Endothelial cell of umbilical vein (primary cell): ENCODE measurements at regions not wholly inside any gene's neighbourhood (a gene's known extent, or its start where the extent isn't known, plus 50 kb on each side); places are given as distances from the start of the nearest gene placed in this dataset.

Source experiments
- BruUV-seq: library from RNA; stranded (reverse); fragments of 400-500 nt; replicated peaks from 2 replicates; lab custom pipeline; 2021; lab: Mats Ljungman, UMichigan
- CTCF ChIA-PET: fragments of 300-600, 350-600 bp; sonication (Branson Sonifier 250); formaldehyde crosslinking; loops from one replicate; lab custom pipeline; 2021; ENCODE audit warnings: antibody characterized with exemption, inconsistent platforms; lab: Charles Lee
- POLR2A ChIA-PET: fragments of 300-600, 350-600 bp; sonication (Branson Sonifier 250); formaldehyde crosslinking; loops from one replicate; lab custom pipeline; 2021; ENCODE audit warnings: antibody characterized with exemption, inconsistent platforms; lab: Charles Lee
- DNase-seq: peaks from one replicate; pipeline ENCODE4 v3.0.0-alpha.2; 2011; ENCODE audit warnings: low read depth, low spot score
- FAIRE-seq: peaks from 2 replicates; lab custom pipeline; 2011; peaks lifted over from hg19 to GRCh38; lab: Jason Lieb, UNC
- H2AFZ ChIP-seq: 2 replicates; pipeline ENCODE4 v1.6.0; 2012; ENCODE audit warnings: low read depth, low read length, control low read depth, inconsistent platforms
- H3K27ac ChIP-seq: 2 replicates; pipeline ENCODE4 v1.5.1; 2011; ENCODE audit warnings: low read depth, mild to moderate bottlenecking, control low read depth, low read length, moderate library complexity; ENCODE audit not compliant: insufficient read depth
- H3K27me3 ChIP-seq, 2 experiments: 2 replicates each; pipeline versions ENCODE4 v1.6.0 to v1.6.1; 2011; ENCODE audit warnings: low read length in 2 of 2, mixed read lengths in 1 of 2; ENCODE audit not compliant: control insufficient read depth in 2 of 2, insufficient read depth in 2 of 2
- H3K36me3 ChIP-seq, 2 experiments: 2 replicates in 1 of 2; 3 replicates in 1 of 2; pipeline ENCODE4 v1.5.1; 2011; ENCODE audit warnings: low read length in 2 of 2, mild to moderate bottlenecking in 1 of 2, moderate library complexity in 1 of 2; ENCODE audit not compliant: control insufficient read depth in 2 of 2, insufficient read depth in 2 of 2; ENCODE audit errors: extremely low read depth in 1 of 2
- H3K4me1 ChIP-seq: 3 replicates; pipeline ENCODE4 v1.5.1; 2011; ENCODE audit warnings: mild to moderate bottlenecking, low read length; ENCODE audit not compliant: control insufficient read depth, insufficient read depth; ENCODE audit errors: extremely low read depth
- H3K4me2 ChIP-seq: 2 replicates; pipeline ENCODE4 v1.6.1; 2011; ENCODE audit warnings: low read length, control low read depth, mixed read lengths; ENCODE audit not compliant: insufficient read depth
- H3K4me3 ChIP-seq, 3 experiments: fragments of 200-600 bp in 1 of 3; sonication (generic), shearing (Covaris generic) in 1 of 3; replicated peaks in 1 of 3; 2 replicates each; pipeline ENCODE4 v1.5.1; 2011 to 2016; ENCODE audit warnings: control low read depth in 3 of 3, low read length in 3 of 3, mild to moderate bottlenecking in 2 of 3, inconsistent platforms in 1 of 3, low read depth in 1 of 3, moderate library complexity in 1 of 3; ENCODE audit not compliant: insufficient read depth in 1 of 3
- H3K79me2 ChIP-seq: 2 replicates; pipeline ENCODE4 v1.6.0; 2012; ENCODE audit warnings: low read length, inconsistent platforms; ENCODE audit not compliant: control insufficient read depth, insufficient read depth
- H3K9ac ChIP-seq: replicated peaks from 2 replicates; pipeline ENCODE3; 2011; ENCODE audit warnings: low read length, control low read depth; ENCODE audit not compliant: insufficient read depth; ENCODE audit errors: extremely low read depth
- H3K9me1 ChIP-seq: replicated peaks from 3 replicates; pipeline ENCODE4 v1.6.0; 2011; ENCODE audit warnings: mild to moderate bottlenecking, low read length; ENCODE audit not compliant: control insufficient read depth, insufficient read depth; ENCODE audit errors: extremely low read depth
- H3K9me3 ChIP-seq: replicated peaks from 2 replicates; pipeline ENCODE4 v1.5.1; 2012; ENCODE audit warnings: low read length, inconsistent platforms; ENCODE audit not compliant: control insufficient read depth, insufficient read depth
- H4K20me1 ChIP-seq: replicated peaks from 2 replicates; pipeline ENCODE3; 2011; ENCODE audit warnings: mild to moderate bottlenecking, low read length; ENCODE audit not compliant: control insufficient read depth, insufficient read depth; ENCODE audit errors: extremely low read depth
- EZH2 ChIP-seq: IDR thresholded peaks from 2 replicates; pipeline ENCODE4 v1.6.1; 2012; ENCODE audit warnings: borderline replicate concordance, low read depth, mild to moderate bottlenecking, moderate library complexity, low read length, inconsistent platforms; ENCODE audit not compliant: severe bottlenecking
- JUN ChIP-seq: IDR thresholded peaks from 2 replicates; pipeline ENCODE4 v1.6.1; 2011; ENCODE audit warnings: borderline replicate concordance, low read depth; ENCODE audit not compliant: insufficient read length, insufficient read depth
- MAX ChIP-seq: IDR thresholded peaks from 2 replicates; pipeline ENCODE4 v1.6.1; 2011; ENCODE audit not compliant: insufficient read depth, insufficient read length
- MYC ChIP-seq: IDR thresholded peaks from one replicate; pipeline ENCODE4 v1.6.1; 2011; ENCODE audit warnings: mild to moderate bottlenecking, low read depth, low read length
- POLR2AphosphoS5 ChIP-seq: IDR thresholded peaks from 2 replicates; pipeline ENCODE4 v1.6.1; 2012; ENCODE audit warnings: low read depth, mild to moderate bottlenecking, control low read depth, low read length, moderate library complexity; ENCODE audit not compliant: insufficient read depth
- dilution Hi-C: fragments of 300-500 bp; cut with MboI; formaldehyde crosslinking; loops from one replicate; pipeline ENCODE4 v1.15.0; 2019; ENCODE audit warnings: low sequenced_read_pairs; ENCODE audit not compliant: extremely low pct_ligation_motif_present
- intact Hi-C: fragments of 100-400 bp; cut with micrococcal nuclease; formaldehyde crosslinking; loops from one replicate; pipeline ENCODE4 v1.10.0; 2022
- TF ChIP-seq, protein P1 (sequence below), 2 donors: IDR thresholded peaks; 1 replicate in 1 of 2; 2 replicates in 1 of 2; pipeline ENCODE4 v1.5.1; 2011; ENCODE audit warnings: low read length in 2 of 2, mild to moderate bottlenecking in 2 of 2, moderate library complexity in 2 of 2, control low read depth in 1 of 2, inconsistent platforms in 1 of 2, low read depth in 1 of 2; ENCODE audit not compliant: insufficient read depth in 1 of 2; ENCODE audit errors: extremely low read depth in 1 of 2

DNA sequence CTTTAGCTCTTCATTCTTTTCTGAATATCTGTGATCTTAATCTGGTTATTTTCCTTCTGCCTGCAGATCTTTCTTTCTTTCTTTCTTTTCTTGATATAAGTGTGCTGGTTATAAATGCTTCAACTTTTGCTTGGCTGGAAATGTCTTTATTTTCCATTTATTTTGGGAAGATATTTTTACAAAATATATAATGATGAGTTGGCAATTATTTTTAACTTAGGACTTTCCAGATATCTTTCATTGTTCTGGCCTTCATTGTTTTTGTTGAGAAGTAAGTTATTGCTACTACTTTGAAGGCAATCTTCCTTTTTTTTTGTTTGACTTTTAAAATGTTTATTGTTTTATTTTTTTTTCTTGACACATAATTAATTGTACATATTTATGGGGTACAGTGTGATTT is 75.3 kb downstream of the ZNF503 start:
- no peak overlapping the region for H3K9ac ChIP-seq
- TF ChIP-seq, protein P1, sequence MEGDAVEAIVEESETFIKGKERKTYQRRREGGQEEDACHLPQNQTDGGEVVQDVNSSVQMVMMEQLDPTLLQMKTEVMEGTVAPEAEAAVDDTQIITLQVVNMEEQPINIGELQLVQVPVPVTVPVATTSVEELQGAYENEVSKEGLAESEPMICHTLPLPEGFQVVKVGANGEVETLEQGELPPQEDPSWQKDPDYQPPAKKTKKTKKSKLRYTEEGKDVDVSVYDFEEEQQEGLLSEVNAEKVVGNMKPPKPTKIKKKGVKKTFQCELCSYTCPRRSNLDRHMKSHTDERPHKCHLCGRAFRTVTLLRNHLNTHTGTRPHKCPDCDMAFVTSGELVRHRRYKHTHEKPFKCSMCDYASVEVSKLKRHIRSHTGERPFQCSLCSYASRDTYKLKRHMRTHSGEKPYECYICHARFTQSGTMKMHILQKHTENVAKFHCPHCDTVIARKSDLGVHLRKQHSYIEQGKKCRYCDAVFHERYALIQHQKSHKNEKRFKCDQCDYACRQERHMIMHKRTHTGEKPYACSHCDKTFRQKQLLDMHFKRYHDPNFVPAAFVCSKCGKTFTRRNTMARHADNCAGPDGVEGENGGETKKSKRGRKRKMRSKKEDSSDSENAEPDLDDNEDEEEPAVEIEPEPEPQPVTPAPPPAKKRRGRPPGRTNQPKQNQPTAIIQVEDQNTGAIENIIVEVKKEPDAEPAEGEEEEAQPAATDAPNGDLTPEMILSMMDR (IDR thresholded peaks at IDR 0.05; ENCODE audit: extremely low read depth in 1 of 2, insufficient read depth in 1 of 2, low read depth in 1 of 2, low read length in 2 of 2) = no peak
- no peak for TF ChIP-seq MAX
- no peak for TF ChIP-seq JUN
- POLR2A ChIA-PET = no interaction called here
- no TSS peak for BruUV-seq
- CTCF ChIA-PET = no interaction called here
- intact Hi-C loops (no loop called here), dilution Hi-C loops (no loop called here)
- no peak overlapping the region for H3K27ac ChIP-seq
- no peak overlapping the region for H3K4me2 ChIP-seq
- no peaks in the 10 kb centered on the region for H3K9me1 ChIP-seq
- no peaks in the 10 kb centered on the region for H3K4me1 ChIP-seq
- H3K36me3 ChIP-seq = no peaks in the 10 kb centered on the region
- FAIRE-seq (no peak), DNase-seq (no peak)
- H3K4me3 ChIP-seq = no peak overlapping the region
- H4K20me1 ChIP-seq = no peaks in the 10 kb centered on the region
- H2AFZ ChIP-seq = no peak overlapping the region
- no peaks in the 10 kb centered on the region for H3K9me3 ChIP-seq
- peaks cover 4% of the 10 kb centered on the region in 2 experiments for H3K27me3 ChIP-seq
- no peaks in the 10 kb centered on the region for H3K79me2 ChIP-seq

- H3K36me3 ChIP-seq = no peaks in the 10 kb centered on the region
- BruUV-seq = no TSS peak
- H3K4me2 ChIP-seq = no peak overlapping the region
- H4K20me1 ChIP-seq = no peaks in the 10 kb centered on the region
- no peak overlapping the region for H3K4me3 ChIP-seq
- no peaks in the 10 kb centered on the region for H3K4me1 ChIP-seq
- DNase-seq (no peak), FAIRE-seq (no peak)
- no peak overlapping the region for H2AFZ ChIP-seq
- no peak overlapping the region for H3K27ac ChIP-seq
- POLR2A ChIA-PET = no interaction called here
- CTCF ChIA-PET = no interaction called here
- no peaks in the 10 kb centered on the region for H3K9me1 ChIP-seq
- intact Hi-C loops = no loop called here
- TF ChIP-seq, protein P1 (IDR thresholded peaks at IDR 0.05; ENCODE audit: extremely low read depth in 1 of 2, insufficient read depth in 1 of 2, low read depth in 1 of 2, low read length in 2 of 2) = no peak
- no peak for TF ChIP-seq MYC
- TF ChIP-seq MAX = no peak
- no peak for TF ChIP-seq POLR2AphosphoS5
- no peak for TF ChIP-seq EZH2
- no peak for TF ChIP-seq JUN
- no peak overlapping the region for H3K9ac ChIP-seq
- H3K27me3 ChIP-seq = no peaks in the 10 kb centered on the region
- no peaks in the 10 kb centered on the region for H3K9me3 ChIP-seq
- dilution Hi-C loops = no loop called here
- H3K79me2 ChIP-seq = no peaks in the 10 kb centered on the region
These were observed 82.3 kb downstream of the ZNF503 start for GRCh38 chr10:75319274-75319673.
